Fibroblast of villous mesenchyme (primary cell): ENCODE measurements at regions not wholly inside any gene's neighbourhood (a gene's known extent, or its start where the extent isn't known, plus 50 kb on each side); places are given as distances from the start of the nearest gene placed in this dataset.

Source experiments
- DNase-seq: peaks from one replicate; pipeline ENCODE4 v3.0.0-alpha.2; 2010; ENCODE audit warnings: low read depth
- H3K4me3 ChIP-seq: 2 replicates; pipeline ENCODE4 v1.5.1; 2011; ENCODE audit warnings: low read depth, mild to moderate bottlenecking, low read length
- CTCF ChIP-seq: IDR thresholded peaks from 2 replicates; pipeline ENCODE4 v1.5.1; 2012; ENCODE audit warnings: low read depth, mild to moderate bottlenecking, low read length; ENCODE audit not compliant: insufficient read depth

DNA sequence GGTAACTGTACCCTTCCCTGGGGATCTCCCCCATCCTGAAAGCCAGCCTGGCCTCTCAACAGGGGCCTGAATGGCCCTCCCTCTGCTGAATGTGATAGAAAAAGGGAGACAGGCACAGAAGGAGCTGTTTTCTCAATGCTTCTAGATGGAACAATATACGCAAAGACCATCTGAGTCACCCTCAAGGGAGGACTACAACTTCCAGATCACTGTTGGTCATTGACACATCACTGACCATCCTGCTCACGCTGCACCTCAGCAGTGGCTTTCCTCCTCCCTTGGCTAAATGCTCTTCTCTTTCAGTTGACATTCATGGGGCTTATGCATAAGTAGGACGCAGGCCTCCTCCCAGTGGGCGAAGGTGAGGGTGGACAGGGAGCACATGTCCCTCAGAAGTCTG lies 112.2 kb upstream of the SHB start:
- H3K4me3 ChIP-seq: no peak overlapping the region
- TF ChIP-seq CTCF: no peak
- DNase-seq: no peak

- TF ChIP-seq CTCF: no peak
- no peak overlapping the region for H3K4me3 ChIP-seq
Observed at GRCh38 chr9:38180656-38181055, 111.6 kb upstream of the SHB start.

DNA sequence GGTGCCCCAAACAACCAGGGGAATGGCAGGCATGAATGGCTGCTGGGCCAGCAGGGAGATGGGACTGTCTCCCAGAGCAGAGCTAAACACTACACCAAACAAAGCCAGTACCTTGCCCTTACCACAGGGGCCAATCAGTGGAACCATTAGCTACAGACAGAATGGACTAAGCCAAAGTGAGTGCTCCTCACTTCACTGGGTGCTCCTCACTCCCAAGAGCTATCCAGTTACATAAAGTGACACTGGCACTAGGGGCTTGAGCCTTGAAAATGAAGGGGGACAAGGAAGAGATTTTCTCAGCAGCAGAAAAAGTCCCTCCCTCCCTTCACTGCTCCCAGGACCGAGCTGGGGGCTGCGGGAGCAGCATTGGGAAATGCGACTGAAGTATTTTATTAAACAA lies 110.9 kb upstream of the SHB start:
- no peak for TF ChIP-seq CTCF
- no peak overlapping the region for H3K4me3 ChIP-seq
- DNase-seq: no peak

More at GRCh38 chr9:38180656-38181055, 111.6 kb upstream of the SHB start:
- DNase-seq: no peak

DNA sequence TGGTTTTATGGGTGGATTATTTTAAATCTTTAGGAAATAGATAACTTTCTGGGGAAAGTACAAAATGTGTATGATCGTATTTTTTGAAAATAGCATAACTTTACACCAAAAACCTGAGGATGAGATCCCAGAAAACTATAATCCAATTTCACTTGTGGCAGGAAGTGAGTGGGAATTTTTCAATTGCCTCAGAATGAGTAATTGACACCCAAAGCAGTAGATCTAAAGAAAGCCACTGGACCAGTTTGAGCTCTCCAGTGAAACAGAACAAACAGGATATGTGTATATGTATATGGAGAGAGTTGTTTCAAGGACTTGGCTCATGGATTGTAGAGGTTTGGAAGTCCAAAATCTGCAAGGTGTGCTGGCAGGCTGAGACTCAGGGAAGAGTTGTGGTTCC lies 109.2 kb upstream of the SHB start:
- no peak overlapping the region for H3K4me3 ChIP-seq
- TF ChIP-seq CTCF: no peak
- no peak for DNase-seq

DNA sequence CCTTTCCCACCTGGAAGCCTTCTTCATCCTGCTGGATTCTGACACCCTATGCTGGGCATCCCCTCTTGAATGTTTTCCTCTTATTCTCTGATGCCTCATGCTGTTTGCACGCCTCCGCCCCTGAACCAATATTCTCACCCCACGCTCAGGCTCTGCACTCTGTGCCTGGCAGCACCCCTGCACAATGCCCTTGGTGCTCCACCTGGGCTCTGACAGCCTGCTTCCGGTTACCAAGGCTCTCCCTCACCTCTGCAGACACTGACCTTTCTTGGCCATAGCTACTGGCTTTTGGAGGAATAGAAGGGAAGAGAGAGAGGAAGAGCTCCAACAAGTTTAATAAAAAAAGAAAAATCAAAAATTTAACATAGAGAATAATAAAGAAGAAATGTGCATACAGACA lies 108.7 kb upstream of the SHB start:
- no peak for TF ChIP-seq CTCF
- no peak for DNase-seq

GRCh38 chr9:38176251-38176650 lies 107.2 kb upstream of the SHB start:
- TF ChIP-seq CTCF: no peak
- DNase-seq: no peak
- no peak overlapping the region for H3K4me3 ChIP-seq

More for the DNA sequence above, 108.7 kb upstream of the SHB start:
- H3K4me3 ChIP-seq: no peak overlapping the region

- DNase-seq: no peak
- no peak overlapping the region for H3K4me3 ChIP-seq
- no peak for TF ChIP-seq CTCF
Observed at GRCh38 chr9:38175423-38175822, 106.4 kb upstream of the SHB start.
